Endothelial cell of umbilical vein (primary cell): ENCODE measurements at regions not wholly inside any gene's neighbourhood (a gene's known extent, or its start where the extent isn't known, plus 50 kb on each side); places are given as distances from the start of the nearest gene placed in this dataset.

Experiments
- BruUV-seq: library from RNA; stranded (reverse); fragments of 400-500 nt; replicated peaks from 2 replicates; lab custom pipeline; 2021; lab: Mats Ljungman, UMichigan
- CTCF ChIA-PET: fragments of 300-600, 350-600 bp; sonication (Branson Sonifier 250); formaldehyde crosslinking; loops from one replicate; lab custom pipeline; 2021; ENCODE audit warnings: antibody characterized with exemption, inconsistent platforms; lab: Charles Lee
- POLR2A ChIA-PET: fragments of 300-600, 350-600 bp; sonication (Branson Sonifier 250); formaldehyde crosslinking; loops from one replicate; lab custom pipeline; 2021; ENCODE audit warnings: antibody characterized with exemption, inconsistent platforms; lab: Charles Lee
- DNase-seq: peaks from one replicate; pipeline ENCODE4 v3.0.0-alpha.2; 2011; ENCODE audit warnings: low read depth, low spot score
- FAIRE-seq: peaks from 2 replicates; lab custom pipeline; 2011; peaks lifted over from hg19 to GRCh38; lab: Jason Lieb, UNC
- H2AFZ ChIP-seq: 2 replicates; pipeline ENCODE4 v1.6.0; 2012; ENCODE audit warnings: low read depth, low read length, control low read depth, inconsistent platforms
- H3K27ac ChIP-seq: 2 replicates; pipeline ENCODE4 v1.5.1; 2011; ENCODE audit warnings: low read depth, mild to moderate bottlenecking, control low read depth, low read length, moderate library complexity; ENCODE audit not compliant: insufficient read depth
- H3K27me3 ChIP-seq, 2 experiments: 2 replicates each; pipeline versions ENCODE4 v1.6.0 to v1.6.1; 2011; ENCODE audit warnings: low read length in 2 of 2, mixed read lengths in 1 of 2; ENCODE audit not compliant: control insufficient read depth in 2 of 2, insufficient read depth in 2 of 2
- H3K36me3 ChIP-seq, 2 experiments: 2 replicates in 1 of 2; 3 replicates in 1 of 2; pipeline ENCODE4 v1.5.1; 2011; ENCODE audit warnings: low read length in 2 of 2, mild to moderate bottlenecking in 1 of 2, moderate library complexity in 1 of 2; ENCODE audit not compliant: control insufficient read depth in 2 of 2, insufficient read depth in 2 of 2; ENCODE audit errors: extremely low read depth in 1 of 2
- H3K4me1 ChIP-seq: 3 replicates; pipeline ENCODE4 v1.5.1; 2011; ENCODE audit warnings: mild to moderate bottlenecking, low read length; ENCODE audit not compliant: control insufficient read depth, insufficient read depth; ENCODE audit errors: extremely low read depth
- H3K4me2 ChIP-seq: 2 replicates; pipeline ENCODE4 v1.6.1; 2011; ENCODE audit warnings: low read length, control low read depth, mixed read lengths; ENCODE audit not compliant: insufficient read depth
- H3K4me3 ChIP-seq, 3 experiments: fragments of 200-600 bp in 1 of 3; sonication (generic), shearing (Covaris generic) in 1 of 3; replicated peaks in 1 of 3; 2 replicates each; pipeline ENCODE4 v1.5.1; 2011 to 2016; ENCODE audit warnings: control low read depth in 3 of 3, low read length in 3 of 3, mild to moderate bottlenecking in 2 of 3, inconsistent platforms in 1 of 3, low read depth in 1 of 3, moderate library complexity in 1 of 3; ENCODE audit not compliant: insufficient read depth in 1 of 3
- H3K79me2 ChIP-seq: 2 replicates; pipeline ENCODE4 v1.6.0; 2012; ENCODE audit warnings: low read length, inconsistent platforms; ENCODE audit not compliant: control insufficient read depth, insufficient read depth
- H3K9ac ChIP-seq: replicated peaks from 2 replicates; pipeline ENCODE3; 2011; ENCODE audit warnings: low read length, control low read depth; ENCODE audit not compliant: insufficient read depth; ENCODE audit errors: extremely low read depth
- H3K9me1 ChIP-seq: replicated peaks from 3 replicates; pipeline ENCODE4 v1.6.0; 2011; ENCODE audit warnings: mild to moderate bottlenecking, low read length; ENCODE audit not compliant: control insufficient read depth, insufficient read depth; ENCODE audit errors: extremely low read depth
- H3K9me3 ChIP-seq: replicated peaks from 2 replicates; pipeline ENCODE4 v1.5.1; 2012; ENCODE audit warnings: low read length, inconsistent platforms; ENCODE audit not compliant: control insufficient read depth, insufficient read depth
- H4K20me1 ChIP-seq: replicated peaks from 2 replicates; pipeline ENCODE3; 2011; ENCODE audit warnings: mild to moderate bottlenecking, low read length; ENCODE audit not compliant: control insufficient read depth, insufficient read depth; ENCODE audit errors: extremely low read depth
- EZH2 ChIP-seq: IDR thresholded peaks from 2 replicates; pipeline ENCODE4 v1.6.1; 2012; ENCODE audit warnings: borderline replicate concordance, low read depth, mild to moderate bottlenecking, moderate library complexity, low read length, inconsistent platforms; ENCODE audit not compliant: severe bottlenecking
- FOS ChIP-seq: IDR thresholded peaks from 2 replicates; pipeline ENCODE4 v1.6.1; 2011; ENCODE audit warnings: mild to moderate bottlenecking, low read length, moderate library complexity, borderline replicate concordance; ENCODE audit not compliant: insufficient read depth
- GATA2 ChIP-seq: IDR thresholded peaks from 2 replicates; pipeline ENCODE4 v1.7.0; 2011; ENCODE audit warnings: low read depth, mild to moderate bottlenecking, moderate library complexity, mixed read lengths, low read length; ENCODE audit not compliant: insufficient read length, insufficient read depth
- JUN ChIP-seq: IDR thresholded peaks from 2 replicates; pipeline ENCODE4 v1.6.1; 2011; ENCODE audit warnings: borderline replicate concordance, low read depth; ENCODE audit not compliant: insufficient read length, insufficient read depth
- MYC ChIP-seq: IDR thresholded peaks from one replicate; pipeline ENCODE4 v1.6.1; 2011; ENCODE audit warnings: mild to moderate bottlenecking, low read depth, low read length
- POLR2AphosphoS5 ChIP-seq: IDR thresholded peaks from 2 replicates; pipeline ENCODE4 v1.6.1; 2012; ENCODE audit warnings: low read depth, mild to moderate bottlenecking, control low read depth, low read length, moderate library complexity; ENCODE audit not compliant: insufficient read depth
- dilution Hi-C: fragments of 300-500 bp; cut with MboI; formaldehyde crosslinking; loops from one replicate; pipeline ENCODE4 v1.15.0; 2019; ENCODE audit warnings: low sequenced_read_pairs; ENCODE audit not compliant: extremely low pct_ligation_motif_present
- intact Hi-C: fragments of 100-400 bp; cut with micrococcal nuclease; formaldehyde crosslinking; loops from one replicate; pipeline ENCODE4 v1.10.0; 2022
- TF ChIP-seq, protein P1 (sequence below): IDR thresholded peaks from 2 replicates; pipeline ENCODE4 v1.6.1; 2011; ENCODE audit not compliant: insufficient read depth, insufficient read length

DNA sequence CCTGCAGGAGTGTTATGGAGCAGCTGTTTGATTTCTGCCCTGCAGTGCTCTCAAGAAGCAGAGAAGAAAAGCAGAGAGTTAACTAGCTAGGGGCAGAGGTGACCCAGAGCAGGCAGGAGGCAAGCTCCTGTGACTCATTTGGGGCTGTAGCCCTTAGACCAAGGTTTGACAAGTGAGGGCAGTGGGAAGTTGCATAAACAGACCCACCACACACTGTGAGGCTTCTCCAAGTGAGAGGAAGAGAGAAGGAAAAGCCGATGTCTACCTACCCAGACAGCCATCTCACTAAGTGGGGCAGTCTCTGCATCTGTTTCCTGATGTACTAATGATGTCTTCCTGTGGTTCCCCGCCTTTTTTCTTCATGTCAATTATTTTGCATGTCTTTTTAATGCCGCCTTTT lies 159.9 kb upstream of the NR5A2 start:
- peak; percentile 66 for FAIRE-seq
- CTCF ChIA-PET, result interaction anchor here (0.9 to 1.7 kb wide), 4 partner anchors 9 to 182 kb away, joined by 3 to 7 read pairs (median 4); no protein-coding TSS in a partner anchor
- Histone ChIP-seq H3K27me3 (no peaks in the 10 kb centered on the region), H3K9me3 (no peaks in the 10 kb centered on the region), H3K9me1 (no peaks in the 10 kb centered on the region), H3K4me3 (no peak overlapping the region), H3K4me2 (peak overlapping the region; percentile 16), H2AFZ (peak overlapping the region; percentile 69), H3K9ac (no peak overlapping the region), H3K4me1 (peaks cover 6% of the 10 kb centered on the region), H4K20me1 (no peaks in the 10 kb centered on the region), H3K36me3 (no peaks in the 10 kb centered on the region), H3K79me2 (no peaks in the 10 kb centered on the region), H3K27ac (no peak overlapping the region)
- DNase-seq, result peak; percentile 51
- BruUV-seq, result no TSS peak
- intact Hi-C loops (no loop called here), dilution Hi-C loops (no loop called here)
- POLR2A ChIA-PET, result interaction anchor here (0.7 kb wide), 1 partner anchor 221 kb away, joined by 3 read pairs; no protein-coding TSS in a partner anchor
- TF ChIP-seq MYC (no peak), FOS (peak; percentile 66), JUN (peak; percentile 6), EZH2 (no peak)

GRCh38 chr1:199868777-199869176 lies 158.7 kb upstream of the NR5A2 start:
- H2AFZ ChIP-seq, result no peak overlapping the region
- intact Hi-C loops, result no loop called here
- no peaks in the 10 kb centered on the region for H3K9me1 ChIP-seq
- no peaks in the 10 kb centered on the region for H3K27me3 ChIP-seq
- no peak for TF ChIP-seq MYC
- TF ChIP-seq GATA2, result no peak
- TF ChIP-seq EZH2, result no peak
- TF ChIP-seq, protein P1, sequence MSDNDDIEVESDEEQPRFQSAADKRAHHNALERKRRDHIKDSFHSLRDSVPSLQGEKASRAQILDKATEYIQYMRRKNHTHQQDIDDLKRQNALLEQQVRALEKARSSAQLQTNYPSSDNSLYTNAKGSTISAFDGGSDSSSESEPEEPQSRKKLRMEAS, result no peak
- TF ChIP-seq FOS, result no peak
- TF ChIP-seq POLR2AphosphoS5, result no peak
- no peaks in the 10 kb centered on the region for H3K79me2 ChIP-seq
- H3K4me1 ChIP-seq, result peaks cover 6% of the 10 kb centered on the region
- no TSS peak for BruUV-seq
- no peak overlapping the region for H3K27ac ChIP-seq
- no peak overlapping the region for H3K9ac ChIP-seq
- no peaks in the 10 kb centered on the region for H3K9me3 ChIP-seq
- DNase-seq (no peak), FAIRE-seq (no peak)
- POLR2A ChIA-PET, result no interaction called here
- no peak overlapping the region for H3K4me2 ChIP-seq
- H4K20me1 ChIP-seq, result no peaks in the 10 kb centered on the region
- dilution Hi-C loops, result no loop called here
- CTCF ChIA-PET, result no interaction called here
- H3K4me3 ChIP-seq, result no peak overlapping the region
- H3K36me3 ChIP-seq, result no peaks in the 10 kb centered on the region
